GM18498 (cell line): ENCODE measurements at regions not wholly inside any gene's neighbourhood (a gene's known extent, or its start where the extent isn't known, plus 50 kb on each side); places are given as distances from the start of the nearest gene placed in this dataset.
"Not testable (repeated sequence)": the region's sequence is repeated elsewhere in the genome, so short reads cannot be mapped to it uniquely, and the experiment has no call there.

Source experiments
- ATAC-seq: cut with Tn5 transposase; IDR thresholded peaks from one replicate; pipeline ENCODE4 v1.9.1; 2021; ENCODE audit warnings: mild to moderate bottlenecking, moderate library complexity; ENCODE audit not compliant: unreplicated experiment

DNA sequence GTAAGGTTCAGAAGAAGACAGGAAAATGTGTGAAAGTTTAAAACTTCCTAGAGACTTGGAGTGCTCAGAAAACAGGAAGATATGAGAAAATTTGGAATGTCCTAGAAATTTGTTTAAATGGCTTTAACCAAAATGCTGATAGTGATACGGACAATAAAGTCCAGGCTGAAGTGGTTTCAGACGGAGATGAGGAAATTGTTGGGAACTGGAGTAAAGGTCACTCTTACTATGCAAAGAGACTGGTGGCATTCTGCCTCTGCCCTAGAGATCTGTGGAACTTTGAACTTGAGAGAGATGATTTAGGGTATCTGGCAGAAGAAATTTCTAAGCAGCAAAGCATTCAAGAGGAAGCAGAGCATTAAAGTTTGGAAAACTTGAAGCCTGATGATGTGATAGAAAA is 126.7 kb upstream of the TGFBR2 start:
- not testable (repeated sequence) for ATAC-seq

DNA sequence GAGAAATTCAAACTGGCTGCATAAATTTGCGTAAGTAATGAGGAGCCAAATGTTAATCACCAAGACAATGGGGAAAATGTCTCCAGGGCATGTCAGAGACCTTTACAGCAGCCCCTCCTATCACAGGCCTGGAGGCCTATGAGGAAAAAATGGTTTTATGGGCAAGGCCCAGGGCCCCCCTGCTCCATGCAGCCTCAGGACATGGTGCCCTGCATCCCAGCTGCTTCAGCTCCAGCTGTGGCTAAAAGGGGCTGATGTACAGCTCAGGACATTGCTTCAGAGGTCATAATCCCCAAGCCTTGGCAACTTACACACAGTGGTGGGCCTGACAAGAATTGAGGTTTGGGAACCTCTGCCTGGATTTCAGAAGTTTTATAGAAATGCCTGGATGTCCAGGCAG is 126.2 kb upstream of the TGFBR2 start:
- ATAC-seq, result not testable (repeated sequence)

DNA sequence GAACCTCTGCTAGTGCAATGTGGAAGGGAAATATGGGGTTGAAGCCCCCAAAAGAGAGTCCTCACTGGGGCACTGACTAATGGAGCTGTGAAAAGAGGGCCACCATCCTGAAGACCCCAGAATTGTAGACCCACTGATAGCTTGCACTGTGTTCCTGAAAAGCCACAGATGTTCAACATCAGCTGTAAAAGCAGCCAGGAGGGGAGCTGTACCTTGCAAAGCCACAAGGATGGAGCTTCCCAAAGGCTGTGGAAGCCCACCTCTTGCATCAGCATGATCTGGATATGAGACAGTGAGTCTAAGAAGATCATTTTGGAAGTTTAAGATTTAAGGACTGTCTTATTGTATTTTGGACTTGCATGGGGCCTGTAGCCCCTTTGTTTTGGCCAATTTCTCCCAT is 125.8 kb upstream of the TGFBR2 start:
- ATAC-seq, result no peak

DNA sequence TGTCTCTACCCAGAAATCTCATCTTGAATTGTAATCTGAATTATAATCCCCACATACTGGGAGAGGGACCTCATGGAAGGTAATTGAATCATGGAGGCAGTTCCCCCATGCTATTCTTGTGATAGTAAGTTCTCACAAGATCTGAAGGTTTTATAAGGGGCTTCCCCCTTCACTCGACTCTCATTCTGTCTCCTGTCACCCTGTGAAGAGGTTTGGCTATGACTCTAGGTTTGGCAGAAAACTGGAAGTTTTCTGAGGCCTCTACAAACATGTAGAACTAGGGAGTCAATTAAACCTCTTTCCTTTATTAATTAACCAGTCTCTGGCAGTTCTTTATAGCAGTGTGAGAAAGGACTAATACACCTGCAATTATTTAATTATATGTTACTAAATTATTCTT is 125.2 kb upstream of the TGFBR2 start:
- no peak for ATAC-seq

DNA sequence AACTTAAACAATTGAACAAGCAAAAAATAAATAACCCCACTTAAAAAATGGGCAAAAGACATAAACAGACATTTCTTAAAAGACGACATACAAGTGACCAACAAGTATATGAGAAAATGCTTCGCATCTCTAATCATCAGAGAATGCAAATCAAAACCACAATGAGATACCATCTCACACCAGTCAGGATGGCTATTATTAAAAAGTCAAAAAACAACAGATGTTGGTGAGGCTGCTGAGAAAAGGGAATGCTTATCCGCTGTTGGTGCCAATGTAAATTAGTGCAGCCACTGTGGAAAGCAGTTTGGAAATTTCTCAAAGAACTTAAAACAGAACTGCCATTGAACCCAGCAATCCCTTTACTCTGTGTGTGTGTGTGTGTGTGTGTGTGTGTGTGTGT is 122.2 kb upstream of the TGFBR2 start:
- not testable (repeated sequence) for ATAC-seq

DNA sequence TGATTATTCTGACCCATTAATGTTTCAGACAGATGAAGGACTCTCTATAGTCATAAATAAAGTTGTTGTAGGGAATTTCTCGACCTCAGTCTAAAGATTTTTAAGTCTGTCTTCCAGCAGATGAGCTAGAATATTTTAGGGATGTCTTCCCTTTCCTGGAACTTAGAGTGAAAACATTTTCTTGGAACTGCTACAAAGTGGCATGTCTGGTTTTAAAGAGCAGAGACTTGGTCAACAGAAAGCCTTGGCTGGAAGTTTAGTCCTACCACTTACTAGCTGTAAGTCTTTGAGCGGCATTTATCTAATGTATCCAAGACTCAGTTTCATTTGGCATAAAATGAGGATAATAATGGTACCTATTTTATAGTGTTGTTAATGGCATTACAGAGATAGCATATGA is 120.0 kb upstream of the TGFBR2 start:
- no peak for ATAC-seq

DNA sequence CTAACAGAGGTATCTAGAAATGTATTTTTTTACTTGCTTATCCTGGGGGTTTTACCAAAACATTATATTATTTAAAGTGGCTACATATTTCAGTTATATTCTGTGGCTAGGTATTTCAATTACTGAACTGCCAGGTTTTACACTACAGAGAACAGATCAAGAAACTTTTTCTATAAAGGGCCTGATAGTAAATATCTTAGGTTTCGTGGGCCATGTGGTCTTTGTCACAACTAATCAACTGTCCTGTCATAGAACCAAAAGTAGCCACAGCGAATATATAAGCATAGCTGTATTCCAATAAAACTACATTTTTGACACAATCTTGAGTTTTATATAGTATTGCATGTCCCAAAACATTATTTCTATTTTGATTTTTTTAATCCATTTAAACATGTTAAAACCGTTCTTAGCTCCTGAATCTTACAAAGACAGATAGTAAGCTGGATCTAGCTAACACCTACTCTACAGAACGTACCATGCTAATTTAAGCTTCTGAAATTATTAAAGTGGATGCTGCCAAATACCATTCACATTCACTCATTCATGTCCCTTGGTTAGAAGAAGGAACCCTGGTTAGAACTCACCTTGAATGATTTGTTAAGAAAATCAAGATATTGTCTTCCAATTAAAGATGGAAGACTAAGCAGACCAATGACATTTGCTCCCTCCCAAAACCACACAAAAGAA is 118.2 kb upstream of the TGFBR2 start:
- no peak for ATAC-seq

DNA sequence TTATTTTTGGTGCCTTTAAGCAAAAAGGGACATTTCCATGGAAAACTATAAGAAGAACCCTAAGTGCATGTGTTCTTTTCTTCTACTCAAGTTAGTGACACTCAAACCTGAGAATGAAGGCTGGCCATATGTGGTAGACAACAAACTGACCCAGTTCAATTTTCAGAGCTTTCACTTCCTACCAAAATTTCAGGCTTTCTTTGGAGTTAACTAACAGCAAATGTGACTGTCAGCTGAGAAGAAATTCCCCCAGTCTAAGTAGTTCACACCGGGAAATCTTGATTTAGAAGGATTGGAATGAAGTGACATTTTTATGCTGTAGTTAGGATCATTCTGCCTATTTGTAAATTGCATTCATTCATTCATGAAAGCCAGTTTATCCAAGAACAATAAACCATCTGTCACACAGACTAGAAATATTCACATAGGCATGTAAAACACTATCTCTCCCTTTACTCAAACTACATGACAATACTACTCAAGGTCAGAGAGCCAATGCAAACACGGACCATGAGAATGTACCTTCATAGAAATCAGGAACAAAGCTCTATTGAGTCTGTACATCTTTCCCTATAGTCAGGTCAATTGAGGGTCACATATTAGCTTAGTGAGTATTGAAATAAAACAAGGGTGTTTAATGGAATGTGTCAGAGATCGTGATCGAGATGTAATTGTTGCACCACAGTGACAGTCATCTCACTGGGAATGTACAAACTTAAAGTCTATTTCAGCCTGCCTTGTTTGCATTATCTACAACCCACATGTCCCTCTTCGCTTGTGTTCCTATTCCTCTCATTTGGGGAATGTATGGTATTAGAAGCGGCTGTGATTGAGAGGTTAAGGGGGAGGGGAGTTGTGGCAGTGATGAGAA is 113.8 kb upstream of the TGFBR2 start:
- ATAC-seq, result no peak

DNA sequence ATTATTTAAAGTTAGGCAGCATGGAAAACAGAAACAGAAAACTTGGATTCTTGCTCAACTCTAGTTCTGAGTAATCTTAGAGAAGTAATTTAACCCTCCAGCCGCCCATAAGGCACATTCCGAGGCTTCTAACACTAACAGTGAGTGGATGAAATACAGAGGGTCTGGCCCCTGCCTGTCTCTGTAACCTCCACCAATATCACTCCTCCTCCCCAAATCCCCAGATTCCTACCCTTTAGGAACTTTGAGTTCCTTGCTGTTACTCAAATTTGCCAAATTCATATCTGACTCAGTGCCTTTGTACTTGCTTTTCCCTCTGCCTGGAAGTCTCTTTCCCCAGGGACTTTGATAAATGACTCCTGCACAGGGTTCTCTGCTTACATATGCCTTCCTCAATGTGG is 112.5 kb upstream of the TGFBR2 start:
- no peak for ATAC-seq

DNA sequence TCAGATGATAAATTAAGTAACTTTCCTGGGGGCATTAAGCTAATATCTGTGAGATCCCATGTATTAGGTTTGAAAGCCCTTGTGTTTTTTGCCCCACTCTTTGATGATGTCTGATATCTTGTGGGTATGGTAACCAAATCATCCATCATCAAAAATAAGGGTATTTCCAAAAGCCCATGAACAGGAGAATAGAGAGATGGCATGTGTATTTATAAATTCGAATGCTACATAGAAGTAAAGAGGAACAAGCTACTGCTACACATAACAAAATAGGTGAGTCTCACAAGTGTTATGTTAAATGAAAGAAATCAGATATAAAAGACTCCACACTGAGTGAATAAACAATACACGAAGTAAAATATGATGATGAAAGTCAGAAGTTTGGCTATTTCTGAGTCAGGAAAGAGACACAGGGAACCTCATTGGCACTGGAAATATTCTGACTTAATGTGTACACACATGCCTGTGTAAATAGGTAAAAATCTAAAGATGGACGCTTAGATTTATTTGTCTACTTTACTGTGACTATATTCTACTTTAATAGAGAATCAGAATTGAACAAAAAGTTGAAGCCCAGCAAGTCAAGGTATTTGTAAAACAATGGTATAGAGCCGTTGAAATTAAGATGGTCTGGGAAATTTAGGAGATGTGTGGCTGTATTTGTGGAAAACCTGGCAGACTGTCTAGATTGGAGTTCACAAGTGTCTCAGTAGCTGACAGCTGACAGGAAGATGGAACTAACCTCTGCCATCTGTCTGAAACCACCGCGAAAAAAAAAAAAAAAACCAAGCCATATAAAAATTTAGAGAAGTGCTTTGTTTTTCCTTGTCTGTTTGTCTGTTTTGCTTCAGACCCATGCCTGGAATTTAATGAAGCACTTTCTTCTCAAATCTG is 111.0 kb upstream of the TGFBR2 start:
- no peak for ATAC-seq

DNA sequence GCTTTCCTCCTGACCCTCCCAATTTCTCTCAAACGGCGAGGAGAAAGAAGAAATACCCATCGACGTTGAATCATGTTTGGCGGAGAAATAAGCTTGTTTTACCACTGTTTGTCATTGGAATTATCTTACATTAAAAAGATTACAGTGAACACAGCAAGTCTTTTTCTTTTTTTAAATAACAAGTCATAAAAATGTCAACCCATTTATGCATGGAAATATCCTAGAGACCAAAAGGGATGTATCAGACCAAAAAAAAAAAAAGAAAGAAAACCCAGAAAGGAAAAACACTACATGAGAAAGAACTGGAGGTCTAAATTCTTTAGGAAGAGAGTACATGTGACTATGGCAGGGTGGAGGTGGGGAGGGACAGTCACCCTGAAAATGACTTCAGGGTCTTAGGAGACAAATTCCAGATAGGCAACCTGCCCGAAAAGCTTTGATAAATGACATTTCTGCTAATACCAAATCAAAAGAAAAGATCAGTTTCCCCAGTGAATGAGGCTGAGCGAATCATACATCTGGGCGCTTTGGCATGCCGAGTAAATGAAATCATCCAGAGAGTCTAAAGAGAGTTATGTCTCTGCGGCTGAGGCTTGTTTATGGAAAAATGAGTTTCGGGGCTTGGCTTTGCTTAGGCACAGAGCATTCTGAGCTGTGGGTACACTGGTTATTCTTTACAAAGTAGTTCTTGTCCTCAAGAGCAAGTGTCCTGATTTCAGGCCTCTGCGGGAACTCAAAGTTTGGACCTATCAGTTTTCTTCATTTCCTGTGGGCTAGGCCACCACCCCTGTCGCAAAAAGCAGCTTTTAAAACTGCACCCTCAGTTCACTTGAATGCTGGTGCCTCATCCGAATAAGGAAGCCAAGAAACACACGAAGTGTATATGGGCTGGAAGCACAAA is 110.1 kb upstream of the TGFBR2 start:
- no peak for ATAC-seq

DNA sequence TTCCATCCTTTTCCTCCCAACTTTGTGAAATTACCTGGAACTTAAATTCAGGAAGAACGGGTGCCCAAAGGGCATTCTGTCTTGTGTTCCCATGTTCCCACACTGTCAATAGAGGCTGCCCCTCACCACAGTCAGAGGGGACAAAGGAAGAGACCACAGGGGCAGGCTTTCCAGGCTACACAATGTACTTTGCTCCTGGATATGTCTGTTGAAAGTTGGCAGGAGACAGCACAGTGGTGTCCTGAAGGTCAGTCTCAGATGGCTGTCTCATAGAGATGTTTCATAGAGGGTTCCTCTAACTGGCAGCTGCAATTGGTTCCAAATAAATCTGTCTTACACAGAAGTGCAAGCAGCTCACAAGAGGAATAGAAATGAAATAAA is 107.8 kb upstream of the TGFBR2 start:
- no peak for ATAC-seq

DNA sequence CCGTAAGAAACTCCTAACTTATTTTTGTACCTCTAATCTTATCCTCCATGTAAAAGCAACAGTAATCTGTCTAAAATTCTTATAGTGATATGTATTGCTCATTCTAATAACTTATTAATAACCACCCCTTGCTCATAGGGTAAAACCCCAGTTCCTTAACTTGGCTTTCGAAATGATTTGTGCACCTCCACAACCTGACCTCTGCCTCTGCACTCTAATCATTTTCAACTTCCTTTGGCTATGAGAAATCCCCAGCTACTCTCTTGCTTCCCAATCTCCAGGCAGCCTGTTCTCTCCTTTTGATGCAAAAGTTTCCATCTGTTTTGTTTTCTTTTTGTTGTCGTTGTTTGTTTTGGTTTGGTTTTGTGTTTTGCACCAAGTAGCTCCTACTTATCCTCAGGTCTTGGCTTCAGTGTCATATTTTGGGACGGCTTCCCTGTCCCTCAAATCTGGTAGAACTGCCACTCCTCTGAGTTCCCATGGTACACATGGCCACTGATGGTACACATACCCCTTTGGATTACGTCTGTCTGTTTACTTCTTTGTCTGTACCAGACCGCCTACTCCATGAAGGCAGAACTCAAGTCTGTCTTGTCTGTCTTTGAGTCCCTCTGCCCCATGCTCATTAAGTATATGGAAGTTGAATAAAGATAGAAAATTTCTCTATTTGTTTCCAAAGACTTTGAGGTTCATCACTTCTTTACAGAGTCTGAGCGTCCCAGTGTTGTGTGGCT is 105.6 kb upstream of the TGFBR2 start:
- peak; percentile 88 for ATAC-seq

DNA sequence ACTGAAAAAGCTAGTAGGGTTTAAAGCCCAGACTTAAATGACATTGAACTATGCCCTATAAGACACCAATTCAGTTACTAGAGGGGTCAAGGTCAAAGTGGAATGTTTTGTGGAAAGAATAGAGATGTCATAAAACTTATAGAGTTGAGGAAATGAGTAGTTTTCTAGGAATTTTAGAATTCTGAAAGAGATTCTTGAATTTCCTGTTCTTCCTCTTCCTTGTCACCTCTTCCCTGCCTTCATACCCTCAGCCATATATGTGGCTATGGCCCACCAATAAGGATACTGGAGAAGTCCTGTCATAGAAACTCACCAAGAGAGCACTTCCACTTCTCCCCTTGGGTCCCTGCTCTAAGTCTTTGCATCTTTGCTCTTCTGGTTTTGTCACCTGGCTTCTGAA is 104.9 kb upstream of the TGFBR2 start:
- no peak for ATAC-seq

DNA sequence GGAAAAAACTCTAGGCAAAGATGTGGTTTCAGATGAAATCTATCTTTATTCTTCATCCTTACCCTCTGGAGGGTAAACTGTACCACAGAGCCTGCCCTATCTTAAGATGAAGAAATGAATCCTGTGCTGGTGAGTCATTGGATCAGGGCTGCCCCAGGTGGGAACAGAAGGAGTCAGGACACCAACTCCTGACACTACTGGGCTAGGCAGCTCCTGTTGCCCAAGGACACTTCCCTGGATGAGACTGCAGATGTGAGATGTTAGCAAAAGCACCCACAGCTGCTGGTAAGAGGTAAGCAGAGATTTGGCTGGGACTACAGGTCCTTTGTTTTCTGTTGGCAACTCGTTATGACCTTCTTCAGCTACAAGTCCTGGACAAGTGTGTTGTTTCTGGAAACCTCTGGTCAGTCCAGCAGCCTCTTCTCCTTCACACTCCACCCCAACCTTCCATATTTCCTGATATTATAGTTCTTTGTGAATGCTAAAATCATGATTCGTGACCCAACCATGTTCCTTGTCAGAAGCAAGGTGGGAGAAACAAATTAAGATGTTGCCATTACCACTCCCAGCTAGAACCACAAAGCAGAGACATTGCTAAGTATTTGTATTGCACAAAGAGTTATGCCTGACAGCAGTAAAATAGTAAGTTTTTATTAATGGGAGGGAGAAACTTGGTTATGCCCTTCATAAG is 104.2 kb upstream of the TGFBR2 start:
- ATAC-seq, result no peak

DNA sequence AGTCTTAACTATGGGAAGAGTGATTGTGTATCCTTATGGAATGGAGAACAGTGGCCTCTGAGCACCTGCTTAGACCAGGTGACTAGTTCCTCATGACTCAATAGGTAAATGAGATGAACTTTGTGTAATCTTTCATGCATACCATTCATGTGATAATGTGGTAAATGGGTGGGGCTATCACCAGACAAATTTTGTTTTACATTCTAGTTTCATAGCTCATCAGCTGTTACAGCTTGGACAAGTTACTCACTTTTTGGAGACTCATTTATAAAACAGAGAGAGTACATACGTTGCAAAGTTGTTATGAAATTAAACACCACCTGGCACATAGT is 103.7 kb upstream of the TGFBR2 start:
- peak; percentile 57 for ATAC-seq

DNA sequence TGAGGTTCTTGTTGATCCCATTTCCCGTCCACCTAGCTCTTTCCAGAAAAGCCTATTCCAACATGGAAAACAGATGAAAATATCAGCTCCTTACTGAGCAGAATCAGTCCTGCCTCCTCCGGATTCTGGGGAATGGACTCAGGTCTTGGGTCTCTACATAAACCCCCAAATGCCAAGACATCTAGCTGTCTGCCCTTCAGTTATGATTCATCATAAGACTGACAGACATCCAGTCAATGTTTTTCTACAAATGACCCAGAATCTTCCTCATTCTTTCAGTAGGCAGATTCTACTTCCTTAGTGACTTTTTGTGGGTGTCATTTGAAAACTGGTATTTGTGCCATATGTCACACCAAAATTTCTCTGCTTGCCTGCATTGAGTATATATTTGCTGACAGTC is 103.0 kb upstream of the TGFBR2 start:
- no peak for ATAC-seq

DNA sequence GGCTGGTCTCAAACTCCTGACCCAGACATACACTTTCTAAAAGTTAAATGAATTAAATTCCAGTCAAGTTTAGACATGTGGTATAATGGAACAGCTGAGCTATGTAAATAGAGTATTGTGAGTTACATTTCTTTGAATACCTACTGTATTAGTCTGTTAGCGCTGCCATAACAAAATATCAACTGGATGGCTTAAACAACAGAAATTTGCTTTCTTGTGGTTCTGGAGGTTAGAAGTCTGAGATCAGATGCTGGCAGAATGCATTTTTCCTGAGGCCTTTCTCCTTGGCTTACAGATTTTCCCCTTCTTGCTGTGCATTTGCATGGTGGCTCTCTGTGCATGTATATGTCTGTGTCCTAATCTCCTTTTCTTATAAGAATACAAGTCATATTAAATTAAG is 101.5 kb upstream of the TGFBR2 start:
- ATAC-seq, result no peak

DNA sequence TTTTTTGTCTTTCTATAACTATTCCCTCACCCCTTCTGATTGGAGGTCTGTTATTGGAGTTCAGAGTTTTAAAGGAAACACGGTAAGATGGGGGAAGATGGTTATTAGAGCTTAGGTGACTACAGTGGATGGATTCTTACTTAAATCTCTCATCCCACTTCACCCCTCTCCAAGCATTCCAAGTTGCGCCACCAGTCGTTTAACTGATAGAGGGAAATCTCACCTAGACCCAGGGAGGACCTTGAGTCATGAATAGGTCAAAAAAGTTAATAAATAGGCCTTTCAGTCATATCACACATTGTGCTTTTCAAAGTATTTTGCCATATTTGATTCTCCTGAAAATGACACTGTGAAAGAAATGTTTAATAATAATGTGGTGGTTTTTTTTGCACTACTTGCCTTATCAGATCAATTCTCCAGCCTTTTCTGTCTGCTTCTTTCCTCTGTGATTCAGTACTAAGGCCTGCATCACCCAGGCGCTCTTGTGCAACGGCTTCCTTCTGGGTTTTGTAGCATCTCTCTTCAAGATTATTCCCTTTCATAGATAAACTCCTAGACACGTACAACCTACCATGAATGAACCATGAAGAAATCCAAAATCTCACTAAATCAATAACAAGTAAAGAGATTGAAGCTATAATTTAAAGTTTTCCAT is 100.4 kb upstream of the TGFBR2 start:
- no peak for ATAC-seq
